ENCODE measurements at regions not wholly inside any gene's neighbourhood (a gene's known extent, or its start where the extent isn't known, plus 50 kb on each side); places are given as distances from the start of the nearest gene placed in this dataset.

GRCh38 chr3:69590111-69590510 is 149.2 kb upstream of the MITF start:
- ChIA-PET CTCF (no interaction called here), POLR2A (no interaction called here)
- no peak overlapping the region for H3K4me3 ChIP-seq (ENCODE audit: low read depth, low read length)
- no peaks in the 10 kb centered on the region for H3K9me3 ChIP-seq (ENCODE audit: control insufficient read depth, insufficient read depth, low read length)
- H3K27ac ChIP-seq (ENCODE audit: low read depth, low read length): no peak overlapping the region
- DNase-seq (ENCODE audit: low read depth, low spot score): no peak
- TF ChIP-seq CTCF (IDR thresholded peaks at IDR 0.05; ENCODE audit: low read depth, low read length): no peak
- peaks cover 4% of the 10 kb centered on the region for H3K27me3 ChIP-seq (ENCODE audit: control insufficient read depth, insufficient read depth, low read length)

GRCh38 chr3:69588170-69588569 is 151.1 kb upstream of the MITF start:
- CTCF ChIA-PET: no interaction called here
- H3K9me3 ChIP-seq (ENCODE audit: control insufficient read depth, insufficient read depth, low read length): no peaks in the 10 kb centered on the region

GRCh38 chr3:69585472-69585871 is 153.8 kb upstream of the MITF start:
- no peaks in the 10 kb centered on the region for H3K27me3 ChIP-seq (ENCODE audit: control insufficient read depth, insufficient read depth, low read length)
- CTCF ChIA-PET: interaction anchor here (0.8 kb wide), 1 partner anchor 144 kb away, joined by 3 read pairs; no protein-coding TSS in a partner anchor
- no peak for DNase-seq (ENCODE audit: low read depth, low spot score)
- H3K27ac ChIP-seq (ENCODE audit: low read depth, low read length): no peak overlapping the region
- no peaks in the 10 kb centered on the region for H3K9me3 ChIP-seq (ENCODE audit: control insufficient read depth, insufficient read depth, low read length)
- H3K4me3 ChIP-seq (ENCODE audit: low read depth, low read length): no peak overlapping the region
- POLR2A ChIA-PET: no interaction called here
- no peak for TF ChIP-seq CTCF (IDR thresholded peaks at IDR 0.05; ENCODE audit: low read depth, low read length)

More at GRCh38 chr3:69588170-69588569, 151.1 kb upstream of the MITF start:
- Histone ChIP-seq H3K4me3 (ENCODE audit: low read depth, low read length) (no peak overlapping the region), H3K27me3 (ENCODE audit: control insufficient read depth, insufficient read depth, low read length) (peaks cover 2% of the 10 kb centered on the region), H3K27ac (ENCODE audit: low read depth, low read length) (no peak overlapping the region)
- POLR2A ChIA-PET: no interaction called here
- no peak for DNase-seq (ENCODE audit: low read depth, low spot score)
- no peak for TF ChIP-seq CTCF (IDR thresholded peaks at IDR 0.05; ENCODE audit: low read depth, low read length)

GRCh38 chr3:69582044-69582443 is 157.2 kb upstream of the MITF start:
- no peak for DNase-seq (ENCODE audit: low read depth, low spot score)
- H3K27ac ChIP-seq (ENCODE audit: low read depth, low read length): no peak overlapping the region
- H3K4me3 ChIP-seq (ENCODE audit: low read depth, low read length): no peak overlapping the region
- ChIA-PET POLR2A (no interaction called here), CTCF (no interaction called here)
- no peaks in the 10 kb centered on the region for H3K27me3 ChIP-seq (ENCODE audit: control insufficient read depth, insufficient read depth, low read length)
- no peaks in the 10 kb centered on the region for H3K9me3 ChIP-seq (ENCODE audit: control insufficient read depth, insufficient read depth, low read length)
- TF ChIP-seq CTCF (IDR thresholded peaks at IDR 0.05; ENCODE audit: low read depth, low read length): no peak

GRCh38 chr3:69579306-69580041 is 159.8 kb upstream of the MITF start:
- Histone ChIP-seq H3K4me3 (ENCODE audit: low read depth, low read length) (no peak overlapping the region), H3K27me3 (ENCODE audit: control insufficient read depth, insufficient read depth, low read length) (no peaks in the 10 kb centered on the region), H3K9me3 (ENCODE audit: control insufficient read depth, insufficient read depth, low read length) (no peaks in the 10 kb centered on the region), H3K27ac (ENCODE audit: low read depth, low read length) (no peak overlapping the region)
- no peak for DNase-seq (ENCODE audit: low read depth, low spot score)
- ChIA-PET POLR2A (no interaction called here), CTCF (no interaction called here)
- TF ChIP-seq CTCF (IDR thresholded peaks at IDR 0.05; ENCODE audit: low read depth, low read length): no peak

Data from AG04450 (cell line).